ENCODE measurements at regions not wholly inside any gene's neighbourhood (a gene's known extent, or its start where the extent isn't known, plus 50 kb on each side); places are given as distances from the start of the nearest gene placed in this dataset.

GRCh38 chr16:59116744-59117143, 382.6 kb upstream of the GOT2 start:
- TF ChIP-seq CTCF (conservative IDR thresholded peaks at IDR 0.05; ENCODE audit: low read depth in 2 of 2) (no peak), EZH2phosphoT487 (IDR thresholded peaks at IDR 0.05; ENCODE audit: unreplicated experiment) (no peak), REST (IDR thresholded peaks at IDR 0.05; ENCODE audit: unreplicated experiment) (no peak), EZH2 (IDR thresholded peaks at IDR 0.05; ENCODE audit: low read depth, unreplicated experiment) (no peak), POLR2AphosphoS5 (IDR thresholded peaks at IDR 0.05; ENCODE audit: low read depth) (no peak), ZNF114 (CRISPR knock-in tag; IDR thresholded peaks at IDR 0.05) (no peak), JUNB (IDR thresholded peaks at IDR 0.05; ENCODE audit: unreplicated experiment) (no peak), ZNF331 (CRISPR knock-in tag; IDR thresholded peaks at IDR 0.05; ENCODE audit: low read depth) (no peak), CREB1 (CRISPR knock-in tag; IDR thresholded peaks at IDR 0.05; ENCODE audit: low read depth) (no peak), ETS1 (IDR thresholded peaks at IDR 0.05) (no peak), NANOG (IDR thresholded peaks at IDR 0.05; ENCODE audit: borderline replicate concordance) (no peak)
